ENCODE measurements at regions not wholly inside any gene's neighbourhood (a gene's known extent, or its start where the extent isn't known, plus 50 kb on each side); places are given as distances from the start of the nearest gene placed in this dataset.

DNA sequence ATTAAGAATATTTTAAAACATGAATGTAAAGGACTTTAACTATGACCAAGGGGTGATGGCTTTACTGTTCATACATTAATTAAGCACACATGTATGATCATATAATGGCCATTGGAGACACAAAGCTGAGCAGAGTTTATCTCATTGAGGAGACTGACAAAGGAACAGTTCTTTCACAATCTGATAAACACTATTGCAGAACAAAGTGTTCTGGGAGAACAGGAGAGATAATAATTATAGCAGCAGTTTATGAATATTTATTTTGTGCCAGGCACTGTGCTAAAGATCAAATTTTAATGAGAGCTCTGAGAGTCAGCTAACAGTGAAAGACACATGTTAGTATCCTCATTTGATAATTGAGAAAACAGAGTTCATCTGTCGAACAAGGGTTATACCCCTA, 242.4 kb upstream of the NR3C2 start:
- TF ChIP-seq, protein P1, sequence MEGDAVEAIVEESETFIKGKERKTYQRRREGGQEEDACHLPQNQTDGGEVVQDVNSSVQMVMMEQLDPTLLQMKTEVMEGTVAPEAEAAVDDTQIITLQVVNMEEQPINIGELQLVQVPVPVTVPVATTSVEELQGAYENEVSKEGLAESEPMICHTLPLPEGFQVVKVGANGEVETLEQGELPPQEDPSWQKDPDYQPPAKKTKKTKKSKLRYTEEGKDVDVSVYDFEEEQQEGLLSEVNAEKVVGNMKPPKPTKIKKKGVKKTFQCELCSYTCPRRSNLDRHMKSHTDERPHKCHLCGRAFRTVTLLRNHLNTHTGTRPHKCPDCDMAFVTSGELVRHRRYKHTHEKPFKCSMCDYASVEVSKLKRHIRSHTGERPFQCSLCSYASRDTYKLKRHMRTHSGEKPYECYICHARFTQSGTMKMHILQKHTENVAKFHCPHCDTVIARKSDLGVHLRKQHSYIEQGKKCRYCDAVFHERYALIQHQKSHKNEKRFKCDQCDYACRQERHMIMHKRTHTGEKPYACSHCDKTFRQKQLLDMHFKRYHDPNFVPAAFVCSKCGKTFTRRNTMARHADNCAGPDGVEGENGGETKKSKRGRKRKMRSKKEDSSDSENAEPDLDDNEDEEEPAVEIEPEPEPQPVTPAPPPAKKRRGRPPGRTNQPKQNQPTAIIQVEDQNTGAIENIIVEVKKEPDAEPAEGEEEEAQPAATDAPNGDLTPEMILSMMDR (optimal IDR thresholded peaks at IDR 0.05 in 1 of 3, IDR thresholded peaks at IDR 0.05 in 1 of 3, conservative IDR thresholded peaks at IDR 0.05 in 1 of 3; ENCODE audit: extremely low read depth in 1 of 3, insufficient read depth in 2 of 3, low read length in 3 of 3), result no peak
- TF ChIP-seq EZH2 (IDR thresholded peaks at IDR 0.05; ENCODE audit: low read length), result no peak
